ENCODE measurements at regions not wholly inside any gene's neighbourhood (a gene's known extent, or its start where the extent isn't known, plus 50 kb on each side); places are given as distances from the start of the nearest gene placed in this dataset.

DNA sequence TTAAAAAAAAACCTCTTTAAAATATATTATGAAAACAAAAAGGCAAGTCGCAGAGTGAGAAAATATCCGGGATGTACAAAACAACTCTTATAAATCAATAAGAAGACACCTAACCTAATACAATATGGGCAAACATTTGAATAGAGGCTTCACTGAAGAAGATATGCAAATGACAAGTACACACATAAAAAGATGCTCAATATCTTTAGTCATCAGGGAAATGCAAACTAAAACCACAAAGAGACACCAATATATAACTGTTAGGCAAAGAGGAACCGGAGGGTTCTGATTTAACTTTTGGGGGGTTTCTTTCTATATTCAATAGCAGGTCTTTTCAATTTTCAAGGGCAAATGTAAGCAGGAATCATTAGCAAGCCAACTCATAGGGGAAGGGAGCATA lies 480.7 kb upstream of the SPTLC3 start:
- H3K36me3 ChIP-seq (ENCODE audit: control insufficient read depth, insufficient read depth, low read length), result no peaks in the 10 kb centered on the region
- FAIRE-seq (no peak), DNase-seq (ENCODE audit: extremely low read depth in 1 of 4, low spot score in 3 of 4) (no peak), ATAC-seq (no peak)
- H3K27ac ChIP-seq (ENCODE audit: extremely low read depth, low read depth, low read length), result no peak overlapping the region
- no peaks in the 10 kb centered on the region for H3K27me3 ChIP-seq (ENCODE audit: control insufficient read depth in 2 of 2, insufficient read depth in 2 of 2, low read length in 2 of 2)
- no peak overlapping the region for H3K4me2 ChIP-seq (ENCODE audit: insufficient read depth, low read length)
- BruUV-seq (replicated peaks), result no TSS peak
- no peak overlapping the region for H3K4me3 ChIP-seq
- no peaks in the 10 kb centered on the region for H3K4me1 ChIP-seq (replicated peaks in 1 of 2; ENCODE audit: control insufficient read depth in 2 of 2, insufficient read depth in 2 of 2, low read length in 2 of 2)
- H3K9me3 ChIP-seq (replicated peaks; ENCODE audit: control insufficient read depth, insufficient read depth, low read depth, low read length), result no peaks in the 10 kb centered on the region
- POLR2A ChIA-PET, result no interaction called here
- WGBS (ENCODE audit: insufficient coverage, low coverage, missing lambda C conversion rate), result 0% methylated on average over 3 of the region's 3 CpGs
- H3K79me2 ChIP-seq (ENCODE audit: control insufficient read depth, insufficient read depth, low read length), result no peaks in the 10 kb centered on the region
- CTCF ChIA-PET (ENCODE audit: low intra/inter-chr PET ratio), result no interaction called here
- in situ Hi-C loops (cut with MboI) (no loop called here), intact Hi-C loops (cut with micrococcal nuclease) (no loop called here)
- no peak overlapping the region for H3K9ac ChIP-seq (ENCODE audit: insufficient read depth in 1 of 2, low read depth in 2 of 2, low read length in 2 of 2)
- no peaks in the 10 kb centered on the region for H4K20me1 ChIP-seq (replicated peaks; ENCODE audit: control insufficient read depth, insufficient read depth, low read length)
- TF ChIP-seq TAF7 (tag; IDR thresholded peaks at IDR 0.05) (no peak), CXXC5 (CRISPR knock-in tag; IDR thresholded peaks at IDR 0.05) (no peak), RBM25 (IDR thresholded peaks at IDR 0.05; ENCODE audit: low read depth, low read length, severe bottlenecking) (no peak), MAFF (IDR thresholded peaks at IDR 0.05; ENCODE audit: low read length) (no peak), GATAD2A (IDR thresholded peaks at IDR 0.05) (no peak), CBX1 (IDR thresholded peaks at IDR 0.05; ENCODE audit: low read depth) (no peak), ZNF134 (CRISPR knock-in tag; conservative IDR thresholded peaks at IDR 0.05) (no peak), ZNF175 (CRISPR knock-in tag; IDR thresholded peaks at IDR 0.05; ENCODE audit: low read depth) (no peak), SAP30 (IDR thresholded peaks at IDR 0.05; ENCODE audit: borderline replicate concordance, insufficient read depth, low read depth, low read length, poor library complexity, severe bottlenecking) (no peak), ETV1 (tag; conservative IDR thresholded peaks at IDR 0.05; ENCODE audit: low read depth) (no peak), ZNF184 (CRISPR knock-in tag; IDR thresholded peaks at IDR 0.05) (no peak), ZNF354B (CRISPR knock-in tag; IDR thresholded peaks at IDR 0.05) (no peak), EZH2 (IDR thresholded peaks at IDR 0.05; ENCODE audit: borderline replicate concordance, low read depth, low read length) (no peak), RBM15 (IDR thresholded peaks at IDR 0.05; ENCODE audit: insufficient read depth, low read length) (no peak)
- TF ChIP-seq, protein P1, sequence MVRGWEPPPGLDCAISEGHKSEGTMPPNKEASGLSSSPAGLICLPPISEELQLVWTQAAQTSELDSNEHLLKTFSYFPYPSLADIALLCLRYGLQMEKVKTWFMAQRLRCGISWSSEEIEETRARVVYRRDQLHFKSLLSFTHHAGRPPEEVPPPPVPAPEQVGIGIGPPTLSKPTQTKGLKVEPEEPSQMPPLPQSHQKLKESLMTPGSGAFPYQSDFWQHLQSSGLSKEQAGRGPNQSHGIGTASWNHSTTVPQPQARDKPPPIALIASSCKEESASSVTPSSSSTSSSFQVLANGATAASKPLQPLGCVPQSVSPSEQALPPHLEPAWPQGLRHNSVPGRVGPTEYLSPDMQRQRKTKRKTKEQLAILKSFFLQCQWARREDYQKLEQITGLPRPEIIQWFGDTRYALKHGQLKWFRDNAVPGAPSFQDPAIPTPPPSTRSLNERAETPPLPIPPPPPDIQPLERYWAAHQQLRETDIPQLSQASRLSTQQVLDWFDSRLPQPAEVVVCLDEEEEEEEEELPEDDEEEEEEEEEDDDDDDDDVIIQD (CRISPR knock-in tag; IDR thresholded peaks at IDR 0.05), result no peak
- TF ChIP-seq, protein P2, sequence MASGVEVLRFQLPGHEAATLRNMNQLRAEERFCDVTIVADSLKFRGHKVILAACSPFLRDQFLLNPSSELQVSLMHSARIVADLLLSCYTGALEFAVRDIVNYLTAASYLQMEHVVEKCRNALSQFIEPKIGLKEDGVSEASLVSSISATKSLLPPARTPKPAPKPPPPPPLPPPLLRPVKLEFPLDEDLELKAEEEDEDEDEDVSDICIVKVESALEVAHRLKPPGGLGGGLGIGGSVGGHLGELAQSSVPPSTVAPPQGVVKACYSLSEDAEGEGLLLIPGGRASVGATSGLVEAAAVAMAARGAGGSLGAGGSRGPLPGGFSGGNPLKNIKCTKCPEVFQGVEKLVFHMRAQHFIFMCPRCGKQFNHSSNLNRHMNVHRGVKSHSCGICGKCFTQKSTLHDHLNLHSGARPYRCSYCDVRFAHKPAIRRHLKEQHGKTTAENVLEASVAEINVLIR (CRISPR knock-in tag; IDR thresholded peaks at IDR 0.05), result no peak
- TF ChIP-seq, protein P3, sequence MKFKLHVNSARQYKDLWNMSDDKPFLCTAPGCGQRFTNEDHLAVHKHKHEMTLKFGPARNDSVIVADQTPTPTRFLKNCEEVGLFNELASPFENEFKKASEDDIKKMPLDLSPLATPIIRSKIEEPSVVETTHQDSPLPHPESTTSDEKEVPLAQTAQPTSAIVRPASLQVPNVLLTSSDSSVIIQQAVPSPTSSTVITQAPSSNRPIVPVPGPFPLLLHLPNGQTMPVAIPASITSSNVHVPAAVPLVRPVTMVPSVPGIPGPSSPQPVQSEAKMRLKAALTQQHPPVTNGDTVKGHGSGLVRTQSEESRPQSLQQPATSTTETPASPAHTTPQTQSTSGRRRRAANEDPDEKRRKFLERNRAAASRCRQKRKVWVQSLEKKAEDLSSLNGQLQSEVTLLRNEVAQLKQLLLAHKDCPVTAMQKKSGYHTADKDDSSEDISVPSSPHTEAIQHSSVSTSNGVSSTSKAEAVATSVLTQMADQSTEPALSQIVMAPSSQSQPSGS (CRISPR knock-in tag; IDR thresholded peaks at IDR 0.05), result no peak
- TF ChIP-seq, protein P4, sequence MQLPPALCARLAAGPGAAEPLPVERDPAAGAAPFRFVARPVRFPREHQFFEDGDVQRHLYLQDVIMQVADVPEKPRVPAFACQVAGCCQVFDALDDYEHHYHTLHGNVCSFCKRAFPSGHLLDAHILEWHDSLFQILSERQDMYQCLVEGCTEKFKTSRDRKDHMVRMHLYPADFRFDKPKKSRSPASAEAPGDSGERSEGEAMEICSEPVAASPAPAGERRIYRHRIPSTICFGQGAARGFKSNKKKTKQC (CRISPR knock-in tag; IDR thresholded peaks at IDR 0.05), result no peak
- H3K9me1 ChIP-seq (ENCODE audit: control insufficient read depth, insufficient read depth, low read length), result no peaks in the 10 kb centered on the region
- H2AFZ ChIP-seq (ENCODE audit: low read depth, low read length), result no peak overlapping the region
